ENCODE measurements at regions not wholly inside any gene's neighbourhood (a gene's known extent, or its start where the extent isn't known, plus 50 kb on each side); places are given as distances from the start of the nearest gene placed in this dataset.

GRCh38 chr1:199937661-199938060, 89.8 kb upstream of the NR5A2 start:
- H3K4me3 Mint-ChIP-seq (ENCODE audit: unreplicated experiment) = no peak overlapping the region
- Histone ChIP-seq H3K4me2 (ENCODE audit: low read length) (no peak overlapping the region), H3K4me3 (ENCODE audit: insufficient read depth, low read depth, low read length) (no peak overlapping the region), H3K79me2 (ENCODE audit: insufficient read depth, low read length) (no peaks in the 10 kb centered on the region), H3K9ac (ENCODE audit: low read length) (no peak overlapping the region), H3K27me3 (ENCODE audit: insufficient read depth, low read length) (peaks cover 18% of the 10 kb centered on the region), H4K20me1 (ENCODE audit: insufficient read depth, low read length) (no peaks in the 10 kb centered on the region), H3K9me3 (ENCODE audit: insufficient read depth, low read depth, low read length) (no peaks in the 10 kb centered on the region), H2AFZ (ENCODE audit: low read depth, low read length) (no peak overlapping the region), H3K4me1 (ENCODE audit: insufficient read depth, low read length) (no peaks in the 10 kb centered on the region), H3K36me3 (ENCODE audit: insufficient read depth, low read length) (no peaks in the 10 kb centered on the region), H3K27ac (ENCODE audit: low read depth, low read length) (no peak overlapping the region)
- no peaks in the 10 kb centered on the region for H3K9me3 Mint-ChIP-seq (ENCODE audit: unreplicated experiment)
- no peak overlapping the region for H3K27ac Mint-ChIP-seq (ENCODE audit: unreplicated experiment)
- H3K36me3 Mint-ChIP-seq (ENCODE audit: low read depth, unreplicated experiment) = no peaks in the 10 kb centered on the region
- no peak for DNase-seq (ENCODE audit: low read depth)
- H3K27me3 Mint-ChIP-seq (ENCODE audit: low read depth, unreplicated experiment) = peaks cover 10% of the 10 kb centered on the region
- FAIRE-seq = no peak
- H3K4me1 Mint-ChIP-seq (ENCODE audit: low read depth, unreplicated experiment) = no peaks in the 10 kb centered on the region
- TF ChIP-seq, protein P1, sequence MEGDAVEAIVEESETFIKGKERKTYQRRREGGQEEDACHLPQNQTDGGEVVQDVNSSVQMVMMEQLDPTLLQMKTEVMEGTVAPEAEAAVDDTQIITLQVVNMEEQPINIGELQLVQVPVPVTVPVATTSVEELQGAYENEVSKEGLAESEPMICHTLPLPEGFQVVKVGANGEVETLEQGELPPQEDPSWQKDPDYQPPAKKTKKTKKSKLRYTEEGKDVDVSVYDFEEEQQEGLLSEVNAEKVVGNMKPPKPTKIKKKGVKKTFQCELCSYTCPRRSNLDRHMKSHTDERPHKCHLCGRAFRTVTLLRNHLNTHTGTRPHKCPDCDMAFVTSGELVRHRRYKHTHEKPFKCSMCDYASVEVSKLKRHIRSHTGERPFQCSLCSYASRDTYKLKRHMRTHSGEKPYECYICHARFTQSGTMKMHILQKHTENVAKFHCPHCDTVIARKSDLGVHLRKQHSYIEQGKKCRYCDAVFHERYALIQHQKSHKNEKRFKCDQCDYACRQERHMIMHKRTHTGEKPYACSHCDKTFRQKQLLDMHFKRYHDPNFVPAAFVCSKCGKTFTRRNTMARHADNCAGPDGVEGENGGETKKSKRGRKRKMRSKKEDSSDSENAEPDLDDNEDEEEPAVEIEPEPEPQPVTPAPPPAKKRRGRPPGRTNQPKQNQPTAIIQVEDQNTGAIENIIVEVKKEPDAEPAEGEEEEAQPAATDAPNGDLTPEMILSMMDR (IDR thresholded peaks at IDR 0.05; ENCODE audit: insufficient read depth, low read depth, low read length) = no peak
- no peak for TF ChIP-seq EZH2 (IDR thresholded peaks at IDR 0.05; ENCODE audit: insufficient read depth, low read length)

DNA sequence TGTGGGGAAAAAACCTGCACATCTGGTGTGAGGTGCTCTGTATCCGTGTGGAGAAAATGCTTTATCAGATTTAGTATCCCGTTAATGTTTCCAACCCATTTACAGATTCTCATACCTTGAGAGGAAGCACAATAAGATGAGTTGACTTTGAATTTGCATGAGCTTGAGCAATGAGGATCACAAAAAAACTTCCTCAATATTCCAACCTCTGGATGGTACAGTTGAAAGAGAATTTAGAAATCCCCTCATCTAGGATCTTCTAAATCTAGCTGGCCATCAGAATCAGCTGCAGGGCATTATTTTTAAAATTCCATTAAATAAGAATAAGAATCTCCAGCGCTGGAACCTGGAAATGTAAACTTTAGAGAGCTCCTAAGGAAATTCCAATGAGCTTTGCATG, 82.5 kb upstream of the NR5A2 start:
- no peak overlapping the region for H3K4me3 Mint-ChIP-seq (ENCODE audit: unreplicated experiment)
- Histone ChIP-seq H3K9ac (ENCODE audit: low read length) (no peak overlapping the region), H3K4me1 (ENCODE audit: insufficient read depth, low read length) (no peaks in the 10 kb centered on the region), H4K20me1 (ENCODE audit: insufficient read depth, low read length) (no peaks in the 10 kb centered on the region), H3K27me3 (ENCODE audit: insufficient read depth, low read length) (peaks cover 19% of the 10 kb centered on the region), H3K27ac (ENCODE audit: low read depth, low read length) (no peak overlapping the region), H3K9me3 (ENCODE audit: insufficient read depth, low read depth, low read length) (no peaks in the 10 kb centered on the region), H2AFZ (ENCODE audit: low read depth, low read length) (no peak overlapping the region), H3K4me2 (ENCODE audit: low read length) (no peak overlapping the region), H3K36me3 (ENCODE audit: insufficient read depth, low read length) (no peaks in the 10 kb centered on the region), H3K4me3 (ENCODE audit: insufficient read depth, low read depth, low read length) (no peak overlapping the region), H3K79me2 (ENCODE audit: insufficient read depth, low read length) (no peaks in the 10 kb centered on the region)
- no peaks in the 10 kb centered on the region for H3K9me3 Mint-ChIP-seq (ENCODE audit: unreplicated experiment)
- no peaks in the 10 kb centered on the region for H3K36me3 Mint-ChIP-seq (ENCODE audit: low read depth, unreplicated experiment)
- no peak overlapping the region for H3K27ac Mint-ChIP-seq (ENCODE audit: unreplicated experiment)
- H3K27me3 Mint-ChIP-seq (ENCODE audit: low read depth, unreplicated experiment) = peaks cover 4% of the 10 kb centered on the region
- no peaks in the 10 kb centered on the region for H3K4me1 Mint-ChIP-seq (ENCODE audit: low read depth, unreplicated experiment)
- no peak for FAIRE-seq
- TF ChIP-seq EZH2 (IDR thresholded peaks at IDR 0.05; ENCODE audit: insufficient read depth, low read length) = no peak
- TF ChIP-seq, protein P1 (IDR thresholded peaks at IDR 0.05; ENCODE audit: insufficient read depth, low read depth, low read length) = no peak
- no peak for DNase-seq (ENCODE audit: low read depth)

DNA sequence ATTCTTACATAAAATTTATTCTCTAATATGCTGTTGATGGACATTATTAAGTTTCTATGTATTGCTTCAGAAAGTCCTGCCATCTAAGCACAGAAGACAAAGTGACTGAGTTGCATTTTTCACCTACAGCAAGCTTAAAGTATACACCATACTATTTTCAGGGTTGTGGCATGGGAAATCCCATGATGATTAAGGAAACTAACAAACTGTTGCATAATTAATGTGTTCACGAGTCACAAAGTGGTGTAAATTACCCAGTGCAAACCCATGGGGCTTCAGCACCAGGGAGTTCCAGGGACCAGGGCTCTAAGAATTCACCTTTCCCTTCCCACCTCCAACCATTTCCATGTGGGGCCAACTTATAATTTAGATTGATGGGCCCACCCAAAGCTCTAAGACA, 81.9 kb upstream of the NR5A2 start:
- Mint-ChIP-seq H3K9me3 (ENCODE audit: unreplicated experiment) (no peaks in the 10 kb centered on the region), H3K4me1 (ENCODE audit: low read depth, unreplicated experiment) (no peaks in the 10 kb centered on the region), H3K4me3 (ENCODE audit: unreplicated experiment) (no peak overlapping the region), H3K36me3 (ENCODE audit: low read depth, unreplicated experiment) (no peaks in the 10 kb centered on the region), H3K27me3 (ENCODE audit: low read depth, unreplicated experiment) (peaks cover 4% of the 10 kb centered on the region), H3K27ac (ENCODE audit: unreplicated experiment) (no peak overlapping the region)
- Histone ChIP-seq H3K27me3 (ENCODE audit: insufficient read depth, low read length) (peaks cover 19% of the 10 kb centered on the region), H3K4me1 (ENCODE audit: insufficient read depth, low read length) (no peaks in the 10 kb centered on the region), H3K4me2 (ENCODE audit: low read length) (no peak overlapping the region), H3K27ac (ENCODE audit: low read depth, low read length) (no peak overlapping the region), H2AFZ (ENCODE audit: low read depth, low read length) (no peak overlapping the region), H3K36me3 (ENCODE audit: insufficient read depth, low read length) (no peaks in the 10 kb centered on the region), H3K79me2 (ENCODE audit: insufficient read depth, low read length) (no peaks in the 10 kb centered on the region), H3K9me3 (ENCODE audit: insufficient read depth, low read depth, low read length) (no peaks in the 10 kb centered on the region), H4K20me1 (ENCODE audit: insufficient read depth, low read length) (no peaks in the 10 kb centered on the region), H3K4me3 (ENCODE audit: insufficient read depth, low read depth, low read length) (no peak overlapping the region), H3K9ac (ENCODE audit: low read length) (no peak overlapping the region)
- TF ChIP-seq EZH2 (IDR thresholded peaks at IDR 0.05; ENCODE audit: insufficient read depth, low read length) = no peak
- TF ChIP-seq, protein P1 (IDR thresholded peaks at IDR 0.05; ENCODE audit: insufficient read depth, low read depth, low read length) = no peak
- no peak for FAIRE-seq
- DNase-seq (ENCODE audit: low read depth) = no peak

All from astrocyte (in vitro differentiated cells and primary cell).